Pulmonary artery endothelial cell (primary cell): ENCODE measurements at regions not wholly inside any gene's neighbourhood (a gene's known extent, or its start where the extent isn't known, plus 50 kb on each side); places are given as distances from the start of the nearest gene placed in this dataset.
"Not testable (repeated sequence)": the region's sequence is repeated elsewhere in the genome, so short reads cannot be mapped to it uniquely, and the experiment has no call there.

Source experiments
- DNase-seq: peaks from one replicate; pipeline ENCODE4 v3.0.0-alpha.2; 2011; ENCODE audit warnings: low read depth, low spot score

DNA sequence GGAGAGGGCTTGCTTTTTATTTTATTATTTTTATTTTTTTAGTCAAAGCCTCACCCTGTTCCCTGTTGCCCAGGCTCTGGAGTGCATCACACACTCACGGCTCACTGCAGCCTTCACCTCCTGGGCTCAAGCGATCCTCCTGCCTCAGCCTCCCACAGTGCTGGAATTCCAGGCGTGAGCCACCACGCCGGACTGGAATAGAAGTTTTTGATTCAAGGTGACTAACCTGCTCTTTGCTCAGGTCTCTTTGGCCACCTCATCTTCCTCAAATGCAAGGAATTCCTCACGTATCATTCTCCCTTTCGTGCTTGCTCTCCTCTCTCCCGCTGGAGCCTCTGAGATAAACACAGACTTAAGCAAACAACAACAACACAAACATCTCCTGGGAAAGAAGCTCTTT is 636.8 kb downstream of the ADCYAP1 start:
- no peak for DNase-seq

DNA sequence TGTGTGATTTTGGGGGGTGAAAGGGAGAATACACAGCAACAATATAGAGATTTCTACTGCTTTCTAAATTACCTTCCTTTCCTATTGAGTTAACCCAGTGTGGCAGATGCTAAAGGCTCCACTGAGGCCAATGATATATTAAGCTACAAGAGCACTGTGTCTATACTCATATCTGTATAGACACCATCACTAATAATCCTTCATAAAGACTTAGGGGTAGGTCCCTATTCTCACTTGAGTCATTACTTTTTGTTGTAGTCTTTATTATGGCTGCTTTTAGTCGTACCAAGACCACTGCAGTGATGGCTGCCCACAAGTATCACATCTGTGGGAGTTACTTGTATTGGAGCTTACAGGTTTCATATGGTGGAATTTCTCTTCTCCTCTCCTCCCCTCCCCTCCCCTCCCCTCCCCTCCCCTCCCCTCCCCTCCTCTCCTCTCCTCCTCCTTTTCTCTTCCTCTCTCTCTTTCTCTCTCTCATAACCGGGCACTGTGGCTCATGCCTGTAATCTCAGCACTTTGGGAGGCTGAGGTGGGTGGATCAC is 637.6 kb downstream of the ADCYAP1 start:
- no peak for DNase-seq

DNA sequence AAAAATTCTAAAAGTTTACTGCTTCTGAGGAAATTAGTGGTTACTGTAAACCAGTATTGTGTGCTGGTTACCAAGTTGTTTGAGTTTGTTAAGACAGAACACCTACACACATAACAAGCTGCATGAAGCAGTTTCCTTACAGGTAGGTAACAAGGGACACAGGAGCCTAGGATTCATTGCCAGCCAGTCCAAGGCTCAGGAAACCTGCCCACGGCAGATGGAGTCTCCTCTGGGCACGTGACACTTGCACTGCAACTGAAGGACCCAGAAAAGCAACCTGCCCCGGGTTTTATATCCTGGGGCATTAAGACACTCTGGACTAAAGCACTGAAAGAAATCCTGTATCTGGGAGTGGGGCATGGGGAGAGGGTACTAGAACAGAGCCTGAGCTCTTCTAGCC is 639.3 kb downstream of the ADCYAP1 start:
- no peak for DNase-seq

DNA sequence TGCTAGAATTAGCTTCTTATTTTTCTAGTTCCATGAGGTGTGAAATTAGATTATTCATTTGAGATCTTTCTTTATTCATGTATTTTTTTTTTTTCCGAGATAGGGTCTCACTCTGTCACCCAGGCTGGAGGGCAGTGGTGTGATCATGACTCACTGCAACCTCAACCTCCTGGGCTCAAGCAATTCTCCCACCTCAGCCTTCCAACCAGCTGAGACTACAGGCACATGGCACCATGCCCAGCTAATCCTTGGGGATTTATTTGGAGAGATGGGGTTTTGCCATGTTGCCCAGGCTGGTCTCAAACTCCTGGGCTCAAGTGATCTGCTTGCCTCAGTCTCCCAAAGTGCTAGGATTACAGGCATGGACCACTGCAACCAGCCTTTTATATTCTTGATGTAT is 653.0 kb downstream of the ADCYAP1 start:
- DNase-seq = not testable (repeated sequence)

DNA sequence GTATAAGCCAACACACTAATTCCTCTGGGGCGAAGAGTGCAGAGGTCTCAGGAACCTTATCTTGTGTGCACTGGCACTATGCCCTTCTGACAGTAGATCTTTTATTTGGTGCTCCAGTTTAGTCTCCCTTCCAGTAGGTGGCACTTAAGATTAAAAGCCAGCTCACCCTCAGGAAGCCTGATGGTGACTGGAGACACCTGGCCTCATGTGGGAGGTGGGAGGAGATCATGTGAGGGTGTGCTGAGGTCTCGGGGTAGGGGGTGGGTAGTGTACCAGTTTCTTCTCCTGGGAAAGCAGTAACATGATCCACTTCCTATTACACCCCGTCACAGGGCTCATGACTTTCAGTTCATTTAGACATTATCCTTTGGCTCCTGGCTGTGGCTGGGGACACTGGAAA is 654.9 kb downstream of the ADCYAP1 start:
- DNase-seq = no peak

DNA sequence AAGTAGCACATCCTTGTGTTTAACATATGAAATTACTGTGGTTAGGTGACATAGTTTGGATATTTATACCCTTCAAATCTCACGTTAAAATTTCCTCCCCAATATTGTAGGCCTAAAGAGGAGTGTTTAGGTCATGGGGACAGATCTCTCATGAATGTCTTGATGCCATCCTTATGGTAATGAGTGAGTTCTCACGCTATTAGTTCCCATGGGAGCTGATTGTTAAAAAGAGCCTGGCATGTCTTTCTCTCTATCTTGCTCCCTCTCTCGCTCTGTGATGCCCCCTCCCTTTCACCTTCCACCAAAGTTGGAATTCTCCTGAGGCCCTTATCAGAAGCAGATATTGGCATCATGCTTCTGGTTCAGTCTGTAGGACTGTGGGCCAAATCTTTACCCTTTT is 660.1 kb downstream of the ADCYAP1 start:
- DNase-seq = no peak

DNA sequence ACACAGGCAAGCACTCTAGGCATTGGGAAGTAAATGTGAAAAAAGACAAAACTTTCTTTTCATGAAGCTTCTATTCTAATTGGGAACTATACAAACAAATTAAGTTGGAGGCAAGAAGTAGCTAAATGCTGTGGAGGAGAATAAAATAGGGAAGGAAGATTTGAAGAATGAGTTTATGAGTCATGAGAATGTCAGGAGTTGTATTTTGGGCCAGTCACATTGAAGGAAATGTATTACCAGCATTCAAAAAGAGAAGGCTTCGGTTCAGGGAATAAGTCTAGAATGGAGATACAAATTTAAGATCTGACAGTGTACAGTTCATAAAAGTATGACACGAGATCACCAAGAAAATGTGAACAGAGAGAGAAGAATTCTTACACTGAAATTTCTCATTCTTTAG is 666.5 kb downstream of the ADCYAP1 start:
- DNase-seq = no peak

DNA sequence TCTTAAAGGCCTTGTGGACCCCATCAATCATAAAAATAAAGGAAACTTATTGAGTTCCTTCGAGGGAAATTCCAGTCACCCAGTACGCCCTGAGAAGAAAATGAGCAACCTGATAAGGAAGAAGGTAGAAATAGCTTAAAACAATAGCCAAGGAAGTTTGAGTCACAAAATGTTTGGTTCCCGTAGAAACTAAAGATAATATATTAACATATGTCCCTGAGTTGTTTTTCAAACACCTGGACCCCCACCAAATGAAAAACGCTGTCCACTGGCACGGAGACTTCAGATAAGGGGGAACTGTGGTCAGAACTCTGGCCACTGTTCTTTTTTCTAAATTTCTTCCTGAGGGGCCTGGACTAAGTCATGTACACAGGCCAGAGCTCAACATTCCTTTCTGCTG is 669.1 kb downstream of the ADCYAP1 start:
- DNase-seq = peak; percentile 10

DNA sequence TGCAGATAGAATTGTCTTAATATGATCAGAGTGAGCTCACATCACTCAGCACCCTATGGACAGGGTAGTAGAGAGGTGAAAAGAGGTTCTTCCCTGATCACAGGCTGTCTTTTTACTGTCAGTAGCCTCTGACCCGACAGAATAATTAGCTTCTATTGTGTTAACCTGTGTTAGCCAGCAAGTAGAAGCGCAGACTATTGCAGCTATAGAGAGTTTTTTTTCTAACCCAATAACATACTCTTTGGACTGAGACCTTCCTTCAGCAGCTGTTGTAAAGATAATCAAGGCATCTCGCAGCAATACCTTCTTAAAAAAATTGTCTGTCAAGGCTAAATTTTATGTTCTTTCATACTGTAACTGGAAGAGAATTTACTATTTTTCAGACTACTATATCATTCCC is 670.4 kb downstream of the ADCYAP1 start:
- DNase-seq = no peak

DNA sequence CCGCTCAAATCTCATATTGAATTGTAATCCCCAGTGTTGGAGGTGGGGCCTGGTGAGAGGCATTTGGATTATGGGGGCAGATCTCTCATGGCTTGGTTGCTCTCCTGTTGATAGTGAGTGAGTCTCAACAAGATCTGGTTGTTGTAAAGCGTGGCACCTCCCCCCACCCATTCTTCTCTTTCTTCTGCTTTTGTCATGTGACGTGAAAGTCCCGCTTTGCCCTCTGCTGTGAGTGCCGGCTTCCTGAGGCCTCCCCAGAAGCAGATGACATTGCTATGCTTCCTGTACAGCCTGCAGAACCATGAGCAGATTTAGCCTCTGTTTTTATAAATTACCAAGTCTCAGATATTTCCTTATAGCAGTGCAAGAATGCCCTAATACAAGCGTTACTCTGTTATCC is 673.8 kb downstream of the ADCYAP1 start:
- no peak for DNase-seq

DNA sequence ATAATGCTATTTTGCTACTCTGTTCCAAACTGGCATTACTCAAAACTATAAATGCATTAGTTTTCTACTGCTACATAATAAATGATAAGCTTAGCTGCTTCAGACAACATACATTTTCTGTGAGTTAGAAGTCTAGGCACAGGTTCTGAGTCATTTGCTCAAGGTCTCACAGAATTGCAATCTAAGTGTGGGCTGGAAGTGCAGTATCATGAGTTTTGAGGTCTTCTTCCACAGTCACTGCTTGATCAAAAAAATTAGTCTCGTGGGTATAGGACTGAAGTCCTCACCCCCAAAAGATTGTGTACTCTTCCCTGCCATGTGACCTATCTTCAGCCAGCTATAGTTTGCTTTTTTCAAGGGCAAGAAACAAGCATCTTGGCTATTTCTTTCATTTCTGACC is 676.9 kb downstream of the ADCYAP1 start:
- no peak for DNase-seq

DNA sequence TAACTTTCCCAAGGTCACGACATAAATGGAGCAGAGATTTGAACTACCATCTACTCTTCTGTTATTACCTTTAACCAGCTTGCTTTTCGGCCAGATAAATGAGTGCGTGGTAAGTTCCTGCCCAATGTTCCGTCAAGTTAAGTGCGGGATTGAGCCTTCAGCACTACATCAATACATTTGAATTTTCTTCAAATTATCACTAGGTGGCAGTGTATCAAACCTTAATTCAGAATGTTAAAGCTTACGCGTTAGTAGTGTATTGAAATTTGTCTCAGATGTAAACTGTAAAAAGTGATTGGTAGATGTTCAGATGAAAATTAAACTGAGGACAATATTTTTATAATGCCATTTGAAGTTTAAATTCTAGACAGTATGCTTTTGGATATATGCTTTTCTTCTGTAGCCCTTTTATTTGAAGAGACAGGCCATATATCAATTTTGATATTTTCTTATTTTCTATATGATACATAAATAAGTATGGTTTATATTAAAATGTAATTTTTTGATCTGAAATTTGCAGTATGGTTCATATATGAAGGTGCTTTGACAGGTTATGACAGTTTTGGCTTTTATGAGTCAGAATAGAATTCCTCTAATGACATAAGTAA is 681.3 kb downstream of the ADCYAP1 start:
- no peak for DNase-seq

DNA sequence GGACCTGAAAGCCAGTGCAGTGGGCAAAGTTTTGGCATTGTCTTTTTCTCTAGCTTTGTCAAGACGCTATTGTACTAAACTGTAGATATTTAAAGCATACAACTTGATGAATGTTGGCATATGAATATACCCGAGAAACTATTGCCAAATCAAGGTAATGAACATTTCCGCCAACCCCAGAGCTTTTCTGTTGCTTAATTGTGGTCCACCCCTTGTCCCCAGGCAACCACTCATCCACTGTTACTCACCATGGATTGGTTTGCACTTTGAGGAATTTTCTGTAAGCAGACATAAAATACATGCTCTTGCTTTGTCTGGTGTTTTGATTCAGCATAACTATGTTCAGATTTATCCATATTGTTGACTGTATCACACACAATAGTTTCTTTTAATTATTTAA is 688.4 kb downstream of the ADCYAP1 start:
- DNase-seq = no peak

DNA sequence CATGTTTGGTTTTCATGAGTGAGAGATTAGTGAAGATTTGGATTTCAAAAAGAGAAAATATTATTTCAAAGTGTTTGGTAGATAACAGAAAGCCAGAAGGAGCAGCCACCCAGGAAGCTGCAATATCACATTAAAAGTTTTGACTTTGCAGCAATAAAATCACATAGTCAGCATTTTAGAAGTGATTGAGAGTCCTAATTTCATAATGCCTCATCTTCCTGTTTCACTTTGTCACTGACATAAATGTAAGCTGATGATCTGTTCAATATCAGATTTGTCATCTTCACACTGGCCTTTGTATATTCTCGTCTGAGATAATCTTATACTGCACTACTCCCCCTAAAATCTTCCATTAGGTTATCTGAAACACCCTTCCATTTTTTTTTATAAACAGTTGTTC is 690.5 kb downstream of the ADCYAP1 start:
- no peak for DNase-seq

DNA sequence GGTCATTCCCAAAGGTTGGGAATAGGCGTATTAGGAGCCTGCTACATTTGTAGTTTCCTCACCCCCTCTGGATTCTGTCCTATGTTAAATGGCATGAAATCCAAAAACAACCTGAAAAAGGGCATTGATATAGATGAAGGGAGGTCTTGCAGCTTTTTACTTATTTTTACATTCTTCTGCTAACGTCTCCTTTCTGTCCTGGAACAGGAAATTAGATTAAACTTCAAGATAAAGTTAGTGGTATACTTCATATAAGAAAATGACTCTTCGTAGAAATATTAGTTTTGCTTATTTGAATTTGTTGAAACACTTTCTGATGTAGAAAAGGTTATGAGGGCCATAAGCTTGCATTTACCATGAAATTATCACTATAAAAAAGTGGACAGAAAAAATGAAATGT is 694.5 kb downstream of the ADCYAP1 start:
- no peak for DNase-seq

DNA sequence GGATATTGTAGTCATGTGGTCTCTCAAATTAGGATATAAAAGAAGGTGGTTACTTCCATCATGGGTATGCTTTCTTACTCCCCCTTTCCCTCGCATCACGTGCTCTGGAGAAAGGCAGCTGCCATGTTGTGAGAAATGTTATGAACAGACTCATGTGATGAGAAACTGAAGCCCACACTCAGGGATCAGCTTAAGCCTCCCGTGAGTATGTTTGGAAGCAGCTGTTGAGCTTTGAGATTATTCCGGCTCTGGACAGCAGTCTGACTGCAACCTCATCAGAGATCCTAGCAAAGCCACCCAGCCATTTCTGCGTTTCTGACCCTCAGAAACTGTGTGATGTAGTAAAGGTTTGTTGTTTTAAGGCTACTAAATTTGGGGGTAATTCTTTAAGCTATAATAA is 700.1 kb downstream of the ADCYAP1 start:
- DNase-seq = no peak

DNA sequence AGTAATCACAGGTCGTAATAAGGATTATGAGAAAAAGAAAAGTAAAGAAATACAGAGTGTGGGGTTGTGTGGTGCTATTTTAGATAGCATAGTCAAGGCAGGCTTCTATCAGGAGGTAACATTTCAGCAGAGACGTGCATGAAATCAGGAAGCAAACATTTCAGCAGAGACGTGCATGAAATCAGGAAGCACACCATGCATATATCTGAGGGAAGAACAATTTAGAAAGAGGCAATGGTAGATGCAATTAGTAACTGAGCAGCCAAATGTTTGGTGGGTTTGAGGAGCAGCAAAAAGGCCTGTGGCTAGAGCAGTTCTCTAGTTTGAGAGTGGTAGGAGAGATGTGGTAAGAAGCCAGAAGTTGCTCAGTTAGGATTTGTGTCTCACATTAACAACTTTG is 713.7 kb downstream of the ADCYAP1 start:
- no peak for DNase-seq

DNA sequence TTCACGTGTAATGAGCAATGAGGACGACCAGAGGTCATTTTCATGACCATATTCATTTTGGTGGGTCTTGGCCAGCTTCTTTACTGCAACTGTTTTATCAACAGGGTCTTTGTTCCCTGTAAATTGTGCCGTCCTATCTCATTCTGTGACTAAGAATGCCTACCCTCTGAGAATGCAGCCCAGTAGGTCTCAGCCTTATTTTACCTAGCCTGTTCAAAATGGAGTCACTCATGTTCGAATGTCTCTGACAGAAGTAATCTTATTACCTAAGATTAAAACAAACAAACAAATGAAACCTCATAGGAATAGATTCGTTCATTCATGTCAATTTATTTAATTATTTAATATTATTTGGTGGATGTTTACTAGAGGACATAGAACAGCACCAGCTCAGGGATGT is 714.8 kb downstream of the ADCYAP1 start:
- DNase-seq = no peak

DNA sequence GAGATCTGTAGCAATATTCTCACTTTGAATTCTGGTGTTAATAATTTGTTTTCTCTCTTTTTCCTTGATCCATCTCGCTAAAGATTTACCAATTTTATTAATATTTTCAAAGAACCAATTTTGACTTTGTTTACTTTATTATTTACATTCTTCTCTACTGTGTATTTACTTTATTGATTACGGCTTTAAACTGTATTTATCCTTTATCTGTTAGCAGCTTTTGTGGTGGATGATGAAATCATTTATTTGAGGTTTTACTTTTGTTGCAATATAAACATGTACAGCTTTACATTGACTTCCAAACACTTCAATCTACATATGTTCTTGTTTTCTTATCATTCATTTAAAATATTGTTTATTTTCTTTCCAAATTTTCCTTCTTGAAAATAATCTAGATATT is 719.9 kb downstream of the ADCYAP1 start:
- DNase-seq = no peak

DNA sequence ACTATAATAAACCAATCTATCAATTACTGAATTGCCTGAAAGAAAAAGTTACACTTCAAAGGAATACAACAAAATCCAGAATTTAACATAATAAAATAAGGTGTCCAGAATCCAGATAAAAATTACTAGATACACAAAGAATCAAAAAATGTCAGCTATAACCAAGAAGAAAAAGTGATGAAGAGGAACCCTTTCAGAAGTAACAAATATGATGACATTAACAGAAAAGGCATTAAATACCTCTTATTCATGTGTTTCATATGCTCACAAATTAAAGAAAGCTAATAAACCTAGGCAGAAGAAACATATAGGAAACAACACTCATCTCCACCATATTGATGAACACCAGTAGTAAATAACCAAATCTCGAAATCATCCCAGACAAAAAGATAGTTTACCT is 722.8 kb downstream of the ADCYAP1 start:
- no peak for DNase-seq

DNA sequence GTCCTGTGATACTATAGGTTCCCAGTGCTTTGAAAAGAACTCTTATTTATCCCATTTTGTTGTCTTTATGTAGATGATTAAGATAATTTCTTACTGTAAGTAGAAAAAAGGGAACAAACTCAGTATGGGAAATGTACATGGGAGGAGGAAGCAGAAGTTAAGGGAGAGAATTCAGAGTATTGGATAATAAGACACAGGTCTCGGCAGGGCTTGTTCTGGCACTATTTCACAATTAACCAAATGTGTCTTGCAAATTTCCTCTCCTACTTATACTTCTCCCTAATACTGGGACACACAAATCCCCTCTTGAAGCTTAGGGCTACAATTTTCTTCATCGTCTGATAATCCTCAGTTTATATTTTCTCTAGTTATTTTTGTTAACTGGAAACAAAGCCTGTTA is 744.0 kb downstream of the ADCYAP1 start:
- no peak for DNase-seq

DNA sequence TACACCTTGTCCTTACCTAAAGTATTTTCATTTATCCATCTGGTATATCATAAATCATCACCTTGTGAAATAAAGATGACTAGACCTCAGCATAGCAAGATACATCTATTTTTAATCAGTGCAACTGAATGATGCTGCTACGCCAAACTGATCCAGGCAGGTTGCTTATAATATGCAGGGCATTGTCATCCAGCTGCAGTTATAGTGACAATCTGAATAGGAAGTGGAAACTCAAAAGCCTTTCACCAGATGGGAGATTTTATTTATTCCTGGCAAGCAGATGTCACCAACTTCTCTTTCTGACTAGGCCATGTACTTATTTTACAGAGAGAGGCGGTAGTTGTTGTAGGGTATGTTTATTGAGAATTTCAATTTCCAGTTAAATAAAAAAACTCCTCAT is 747.3 kb downstream of the ADCYAP1 start:
- DNase-seq = no peak

DNA sequence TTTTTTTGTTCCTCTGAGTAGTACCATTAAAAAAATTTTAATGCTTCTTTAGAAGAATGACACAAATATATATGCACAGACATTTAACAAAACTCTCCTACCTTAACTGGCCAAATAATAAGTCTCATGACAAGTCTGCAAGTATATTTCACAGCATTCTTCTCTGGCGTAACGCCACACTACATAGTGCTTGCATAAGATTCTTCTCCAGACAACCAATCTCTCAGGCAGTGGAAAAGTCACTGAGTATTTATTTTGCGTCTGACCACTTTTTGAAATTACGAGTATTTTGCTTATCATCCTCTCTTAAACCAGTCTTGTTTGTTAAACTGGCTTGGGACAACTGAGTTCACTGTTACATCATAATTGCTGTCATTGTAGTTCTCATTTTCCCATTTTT is 749.2 kb downstream of the ADCYAP1 start:
- DNase-seq = no peak

DNA sequence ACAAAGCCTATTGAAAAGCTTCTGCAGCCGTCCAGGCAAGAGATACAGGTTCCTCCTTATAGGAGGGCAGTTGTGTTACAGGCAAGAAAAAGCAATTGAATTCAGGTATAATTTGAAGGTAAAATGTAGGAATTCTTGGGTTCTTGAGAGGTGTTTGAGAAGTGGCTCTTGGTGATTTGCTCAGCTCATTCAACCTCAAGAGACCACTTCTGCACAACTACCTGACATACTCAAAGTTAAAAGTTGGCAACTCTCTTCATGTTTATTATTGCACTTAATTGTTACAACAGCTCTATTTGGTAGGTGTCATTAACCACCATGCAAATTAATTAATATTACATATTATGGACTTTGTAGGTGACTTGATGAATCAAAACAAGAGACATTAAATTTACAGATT is 753.2 kb downstream of the ADCYAP1 start:
- DNase-seq = no peak
